Fibroblast of lung (primary cell): ENCODE measurements at regions not wholly inside any gene's neighbourhood (a gene's known extent, or its start where the extent isn't known, plus 50 kb on each side); places are given as distances from the start of the nearest gene placed in this dataset.

Experiments
- DNase-seq, 2 donors: peaks; one replicate each; pipeline versions ENCODE4 v3.0.0 to v3.0.0-alpha.2; 2010; ENCODE audit warnings: low read depth in 2 of 2
- H2AFZ ChIP-seq: 2 replicates; pipeline ENCODE4 v1.5.1; 2012; ENCODE audit warnings: low read length, control low read depth, inconsistent platforms
- H3K27ac ChIP-seq: 2 replicates; pipeline ENCODE4 v1.5.1; 2011; ENCODE audit warnings: low read length, control low read depth; ENCODE audit not compliant: insufficient read depth
- H3K27me3 ChIP-seq: 2 replicates; pipeline ENCODE4 v1.5.1; 2011; ENCODE audit warnings: mild to moderate bottlenecking, low read length; ENCODE audit not compliant: control insufficient read depth, insufficient read depth
- H3K36me3 ChIP-seq: 2 replicates; pipeline ENCODE4 v1.5.1; 2011; ENCODE audit warnings: low read length; ENCODE audit not compliant: control insufficient read depth, insufficient read depth
- H3K4me1 ChIP-seq: 2 replicates; pipeline ENCODE4 v1.5.1; 2011; ENCODE audit warnings: low read length; ENCODE audit not compliant: control insufficient read depth, insufficient read depth; ENCODE audit errors: extremely low read depth
- H3K4me2 ChIP-seq: 2 replicates; pipeline ENCODE4 v1.5.1; 2011; ENCODE audit warnings: low read length, control low read depth; ENCODE audit not compliant: insufficient read depth; ENCODE audit errors: extremely low read depth
- H3K4me3 ChIP-seq, 4 experiments: fragments of 200-600 bp in 1 of 4; sonication (generic) in 1 of 4; replicated peaks in 1 of 4; 2 replicates each; pipeline ENCODE4 v1.5.1; 2011 to 2016; ENCODE audit warnings: low read length in 4 of 4, low read depth in 3 of 4, mild to moderate bottlenecking in 3 of 4, control low read depth in 2 of 4, inconsistent platforms in 1 of 4, mixed read lengths in 1 of 4; ENCODE audit not compliant: insufficient read depth in 1 of 4; ENCODE audit errors: control extremely low read depth in 1 of 4
- H3K79me2 ChIP-seq: 2 replicates; pipeline ENCODE4 v1.5.1; 2012; ENCODE audit warnings: mild to moderate bottlenecking, low read length, inconsistent platforms; ENCODE audit not compliant: control insufficient read depth, insufficient read depth
- H3K9ac ChIP-seq: 2 replicates; pipeline ENCODE4 v1.5.1; 2011; ENCODE audit warnings: mild to moderate bottlenecking, low read length, control low read depth; ENCODE audit not compliant: insufficient read depth
- H3K9me3 ChIP-seq: 2 replicates; pipeline ENCODE4 v1.5.1; 2012; ENCODE audit warnings: low read depth, low read length; ENCODE audit not compliant: control insufficient read depth, insufficient read depth
- H4K20me1 ChIP-seq: 2 replicates; pipeline ENCODE4 v1.5.1; 2011; ENCODE audit warnings: low read length; ENCODE audit not compliant: control insufficient read depth, insufficient read depth; ENCODE audit errors: extremely low read depth
- EZH2 ChIP-seq: IDR thresholded peaks from 2 replicates; pipeline ENCODE4 v1.5.1; 2012; ENCODE audit warnings: low read length, control low read depth, mild to moderate bottlenecking; ENCODE audit errors: missing control alignments
- TF ChIP-seq, protein P1 (sequence below), 2 donors: IDR thresholded peaks in 1 of 2; conservative IDR thresholded peaks in 1 of 2; 1 replicate in 1 of 2; 2 replicates in 1 of 2; pipeline ENCODE4 v1.5.1; 2011 to 2012; ENCODE audit warnings: low read length in 2 of 2, control low read depth in 1 of 2, inconsistent platforms in 1 of 2, low read depth in 1 of 2, mild to moderate bottlenecking in 1 of 2

DNA sequence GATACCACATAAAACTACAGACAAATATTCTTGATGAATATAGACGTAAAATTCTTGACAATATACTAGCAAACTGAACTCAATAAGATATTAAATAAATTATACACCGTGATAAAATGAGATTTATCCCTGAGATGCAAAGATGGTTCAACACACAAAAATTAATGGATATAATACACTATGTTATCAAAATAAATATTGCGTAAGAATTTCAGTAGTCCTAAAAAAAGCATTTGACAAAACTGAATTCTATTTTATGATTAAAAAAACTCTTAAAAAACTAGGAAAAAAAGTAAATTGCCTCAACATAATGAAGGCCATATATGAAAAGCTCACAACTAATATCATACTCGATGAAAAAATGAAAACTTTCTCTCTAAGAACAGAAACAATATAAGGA, 472.3 kb upstream of the GRIA1 start:
- TF ChIP-seq EZH2: no peak
- TF ChIP-seq, protein P1, sequence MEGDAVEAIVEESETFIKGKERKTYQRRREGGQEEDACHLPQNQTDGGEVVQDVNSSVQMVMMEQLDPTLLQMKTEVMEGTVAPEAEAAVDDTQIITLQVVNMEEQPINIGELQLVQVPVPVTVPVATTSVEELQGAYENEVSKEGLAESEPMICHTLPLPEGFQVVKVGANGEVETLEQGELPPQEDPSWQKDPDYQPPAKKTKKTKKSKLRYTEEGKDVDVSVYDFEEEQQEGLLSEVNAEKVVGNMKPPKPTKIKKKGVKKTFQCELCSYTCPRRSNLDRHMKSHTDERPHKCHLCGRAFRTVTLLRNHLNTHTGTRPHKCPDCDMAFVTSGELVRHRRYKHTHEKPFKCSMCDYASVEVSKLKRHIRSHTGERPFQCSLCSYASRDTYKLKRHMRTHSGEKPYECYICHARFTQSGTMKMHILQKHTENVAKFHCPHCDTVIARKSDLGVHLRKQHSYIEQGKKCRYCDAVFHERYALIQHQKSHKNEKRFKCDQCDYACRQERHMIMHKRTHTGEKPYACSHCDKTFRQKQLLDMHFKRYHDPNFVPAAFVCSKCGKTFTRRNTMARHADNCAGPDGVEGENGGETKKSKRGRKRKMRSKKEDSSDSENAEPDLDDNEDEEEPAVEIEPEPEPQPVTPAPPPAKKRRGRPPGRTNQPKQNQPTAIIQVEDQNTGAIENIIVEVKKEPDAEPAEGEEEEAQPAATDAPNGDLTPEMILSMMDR (conservative IDR thresholded peaks at IDR 0.05 in 1 of 2, IDR thresholded peaks at IDR 0.05 in 1 of 2; ENCODE audit: low read depth in 1 of 2, low read length in 2 of 2): no peak
- Histone ChIP-seq H3K4me2 (no peak overlapping the region), H3K9ac (no peak overlapping the region), H3K4me3 (no peak overlapping the region), H3K9me3 (no peaks in the 10 kb centered on the region), H3K79me2 (no peaks in the 10 kb centered on the region), H3K27ac (no peak overlapping the region), H3K36me3 (no peaks in the 10 kb centered on the region), H3K4me1 (no peaks in the 10 kb centered on the region), H4K20me1 (no peaks in the 10 kb centered on the region), H2AFZ (no peak overlapping the region), H3K27me3 (no peaks in the 10 kb centered on the region)
- no peak for DNase-seq

DNA sequence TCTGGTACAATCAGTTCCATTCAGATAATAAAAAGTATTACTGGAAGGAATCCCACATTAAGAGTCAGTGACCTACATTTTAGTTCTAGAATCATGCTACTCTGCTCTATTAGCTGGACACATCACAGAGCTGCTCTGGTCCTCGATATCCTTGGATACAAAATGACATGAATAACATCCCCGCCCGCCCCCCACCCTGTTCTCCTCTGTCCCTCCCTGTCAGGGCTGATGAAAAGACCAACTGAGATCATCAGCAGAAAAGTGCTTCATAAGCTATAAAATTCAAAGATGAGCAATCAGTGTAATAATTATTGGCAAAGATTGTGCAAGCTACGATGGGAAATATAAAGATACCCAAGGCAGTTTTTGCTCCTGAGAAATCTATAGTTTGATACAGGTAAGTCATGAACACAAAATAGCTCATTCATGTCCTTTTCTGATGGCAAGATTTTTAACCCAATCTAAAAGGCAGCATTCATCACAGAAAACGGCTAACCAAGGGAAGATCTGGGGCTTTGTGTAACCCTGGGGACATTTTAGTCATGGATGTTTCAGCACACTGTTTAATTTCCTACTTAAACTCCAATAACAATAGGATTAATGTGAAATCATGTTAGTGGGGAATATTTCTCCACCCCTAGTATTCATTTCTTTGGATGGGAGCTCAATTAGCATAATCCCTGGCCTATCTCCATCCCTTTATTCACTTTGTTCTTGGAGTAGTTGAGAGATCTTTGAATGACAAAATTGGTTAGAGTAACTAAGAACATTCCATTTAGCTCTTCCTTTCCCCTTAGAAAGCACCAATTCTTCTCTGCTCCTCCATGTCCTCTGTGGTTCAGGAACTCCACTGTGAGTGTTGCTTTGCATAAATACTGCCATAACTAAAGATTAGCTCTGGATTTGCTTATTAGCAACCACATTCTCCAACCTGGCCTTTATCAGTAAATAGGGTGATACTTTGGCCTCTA, 459.4 kb upstream of the GRIA1 start:
- no peak for DNase-seq
- Histone ChIP-seq H3K4me1 (no peaks in the 10 kb centered on the region), H3K79me2 (no peaks in the 10 kb centered on the region), H3K4me2 (no peak overlapping the region), H3K9ac (no peak overlapping the region), H3K27ac (no peak overlapping the region), H3K4me3 (no peak overlapping the region), H3K27me3 (no peaks in the 10 kb centered on the region), H3K36me3 (no peaks in the 10 kb centered on the region), H4K20me1 (no peaks in the 10 kb centered on the region), H3K9me3 (no peaks in the 10 kb centered on the region), H2AFZ (no peak overlapping the region)
- TF ChIP-seq EZH2: no peak
- TF ChIP-seq, protein P1 (conservative IDR thresholded peaks at IDR 0.05 in 1 of 2, IDR thresholded peaks at IDR 0.05 in 1 of 2; ENCODE audit: low read depth in 1 of 2, low read length in 2 of 2): no peak

- Histone ChIP-seq H3K9ac (no peak overlapping the region), H3K27me3 (no peaks in the 10 kb centered on the region), H3K4me1 (no peaks in the 10 kb centered on the region), H3K4me3 (no peak overlapping the region), H4K20me1 (no peaks in the 10 kb centered on the region), H3K9me3 (no peaks in the 10 kb centered on the region), H3K36me3 (no peaks in the 10 kb centered on the region), H3K4me2 (no peak overlapping the region), H3K79me2 (no peaks in the 10 kb centered on the region), H2AFZ (no peak overlapping the region), H3K27ac (no peak overlapping the region)
- TF ChIP-seq, protein P1 (conservative IDR thresholded peaks at IDR 0.05 in 1 of 2, IDR thresholded peaks at IDR 0.05 in 1 of 2; ENCODE audit: low read depth in 1 of 2, low read length in 2 of 2): no peak
- DNase-seq: no peak
Measured at GRCh38 chr5:153039501-153039900, 451.0 kb upstream of the GRIA1 start.
